ENCODE measurements at regions not wholly inside any gene's neighbourhood (a gene's known extent, or its start where the extent isn't known, plus 50 kb on each side); places are given as distances from the start of the nearest gene placed in this dataset.
"Not testable (repeated sequence)": the region's sequence is repeated elsewhere in the genome, so short reads cannot be mapped to it uniquely, and the experiment has no call there.

DNA sequence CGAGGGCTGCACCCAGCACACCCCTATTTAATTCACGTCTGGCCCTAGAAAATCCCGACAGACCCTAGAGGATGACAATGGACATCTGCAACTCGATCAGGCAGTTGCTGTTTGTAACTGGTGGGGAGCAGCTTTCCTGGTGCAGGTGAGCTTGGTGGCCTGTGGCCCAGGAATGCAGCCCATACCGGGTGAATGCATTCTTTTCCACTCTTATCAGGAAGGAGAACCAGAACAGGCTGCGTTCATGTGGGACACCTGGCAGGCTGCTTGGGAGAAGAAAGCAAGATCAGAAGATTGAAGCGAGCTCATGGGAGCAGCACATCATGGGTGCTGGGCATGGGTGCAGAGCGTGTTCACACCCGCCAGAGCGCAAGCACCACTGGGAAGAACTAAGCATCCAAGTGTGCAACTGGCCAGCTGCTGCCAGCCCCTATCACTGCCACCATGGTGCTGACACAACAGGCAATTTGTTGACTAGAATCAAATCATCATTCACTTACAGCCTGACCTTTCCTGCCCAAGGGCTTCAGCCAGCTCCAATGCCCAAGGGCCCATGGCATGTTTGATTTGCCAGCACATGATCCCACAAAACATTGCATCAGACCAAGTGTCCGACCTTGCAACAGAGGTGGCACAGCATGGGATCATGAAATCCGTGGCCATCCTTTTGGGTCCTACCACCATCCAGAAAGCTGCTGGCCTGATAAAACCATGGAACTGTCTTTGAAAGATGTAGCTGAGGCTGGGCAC lies 241.7 kb upstream of the ID2 start:
- no peak overlapping the region for H3K9ac ChIP-seq (ENCODE audit: low read depth in 1 of 3, low read length in 3 of 3)
- H3K27me3 ChIP-seq (ENCODE audit: control insufficient read depth in 3 of 3, insufficient read depth in 3 of 3, low read length in 3 of 3), result no peaks in the 10 kb centered on the region
- H3K36me3 ChIP-seq (ENCODE audit: control insufficient read depth in 3 of 3, insufficient read depth in 3 of 3, low read length in 3 of 3), result no peaks in the 10 kb centered on the region
- no peak overlapping the region for H3K27ac ChIP-seq (ENCODE audit: low read depth, low read length)
- no peak overlapping the region for H3K4me3 ChIP-seq (ENCODE audit: low read length in 3 of 3)
- peaks cover 0 to 12% (median 10%) of the 10 kb centered on the region in 3 donors for H3K4me1 ChIP-seq (ENCODE audit: control insufficient read depth in 3 of 3, insufficient read depth in 3 of 3, low read length in 3 of 3)
- no peaks in the 10 kb centered on the region for H3K9me3 ChIP-seq (ENCODE audit: control insufficient read depth in 3 of 3, low read length in 3 of 3)

GRCh38 chr2:8441371-8441770 lies 240.5 kb upstream of the ID2 start:
- Histone ChIP-seq H3K27ac (ENCODE audit: low read depth, low read length) (no peak overlapping the region), H3K4me1 (ENCODE audit: control insufficient read depth in 3 of 3, insufficient read depth in 3 of 3, low read length in 3 of 3) (peaks cover 0 to 12% (median 10%) of the 10 kb centered on the region in 3 donors), H3K4me3 (ENCODE audit: low read length in 3 of 3) (no peak overlapping the region), H3K27me3 (ENCODE audit: control insufficient read depth in 3 of 3, insufficient read depth in 3 of 3, low read length in 3 of 3) (no peaks in the 10 kb centered on the region), H3K36me3 (ENCODE audit: control insufficient read depth in 3 of 3, insufficient read depth in 3 of 3, low read length in 3 of 3) (no peaks in the 10 kb centered on the region), H3K9ac (ENCODE audit: low read depth in 1 of 3, low read length in 3 of 3) (no peak overlapping the region), H3K9me3 (ENCODE audit: control insufficient read depth in 3 of 3, low read length in 3 of 3) (no peaks in the 10 kb centered on the region)

DNA sequence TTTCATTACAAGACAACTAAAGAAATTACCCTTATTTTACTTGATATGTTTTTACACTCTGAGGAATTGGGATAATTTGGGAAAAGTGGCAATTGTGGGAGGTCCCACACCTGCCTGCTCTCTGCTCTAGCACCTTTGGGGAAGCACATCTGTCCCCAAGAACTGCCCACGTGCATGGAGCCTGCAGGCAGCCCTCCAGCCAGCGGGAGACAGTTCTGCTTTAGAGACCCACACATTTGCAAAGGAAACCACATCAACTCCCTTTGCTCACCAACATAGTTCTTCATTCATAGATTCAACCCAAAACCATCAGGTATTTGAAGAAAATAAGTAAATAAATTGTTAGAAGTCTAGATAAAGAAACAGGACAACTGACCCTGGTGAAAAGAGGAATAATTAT lies 239.9 kb upstream of the ID2 start:
- Histone ChIP-seq H3K4me3 (ENCODE audit: low read length in 3 of 3) (no peak overlapping the region), H3K36me3 (ENCODE audit: control insufficient read depth in 3 of 3, insufficient read depth in 3 of 3, low read length in 3 of 3) (no peaks in the 10 kb centered on the region), H3K27ac (ENCODE audit: low read depth, low read length) (no peak overlapping the region), H3K27me3 (ENCODE audit: control insufficient read depth in 3 of 3, insufficient read depth in 3 of 3, low read length in 3 of 3) (no peaks in the 10 kb centered on the region), H3K9me3 (ENCODE audit: control insufficient read depth in 3 of 3, low read length in 3 of 3) (no peaks in the 10 kb centered on the region), H3K4me1 (ENCODE audit: control insufficient read depth in 3 of 3, insufficient read depth in 3 of 3, low read length in 3 of 3) (peaks cover 0 to 12% (median 10%) of the 10 kb centered on the region in 3 donors), H3K9ac (ENCODE audit: low read depth in 1 of 3, low read length in 3 of 3) (no peak overlapping the region)

- Histone ChIP-seq H3K27ac (ENCODE audit: low read depth, low read length) (no peak overlapping the region), H3K4me1 (ENCODE audit: control insufficient read depth in 3 of 3, insufficient read depth in 3 of 3, low read length in 3 of 3) (peaks cover 0 to 9% (median 7%) of the 10 kb centered on the region in 3 donors), H3K9ac (ENCODE audit: low read depth in 1 of 3, low read length in 3 of 3) (no peak overlapping the region), H3K27me3 (ENCODE audit: control insufficient read depth in 3 of 3, insufficient read depth in 3 of 3, low read length in 3 of 3) (no peaks in the 10 kb centered on the region), H3K4me3 (ENCODE audit: low read length in 3 of 3) (no peak overlapping the region), H3K36me3 (ENCODE audit: control insufficient read depth in 3 of 3, insufficient read depth in 3 of 3, low read length in 3 of 3) (no peaks in the 10 kb centered on the region), H3K9me3 (ENCODE audit: control insufficient read depth in 3 of 3, low read length in 3 of 3) (no peaks in the 10 kb centered on the region)
Measured at GRCh38 chr2:8442833-8443486, 238.9 kb upstream of the ID2 start.

DNA sequence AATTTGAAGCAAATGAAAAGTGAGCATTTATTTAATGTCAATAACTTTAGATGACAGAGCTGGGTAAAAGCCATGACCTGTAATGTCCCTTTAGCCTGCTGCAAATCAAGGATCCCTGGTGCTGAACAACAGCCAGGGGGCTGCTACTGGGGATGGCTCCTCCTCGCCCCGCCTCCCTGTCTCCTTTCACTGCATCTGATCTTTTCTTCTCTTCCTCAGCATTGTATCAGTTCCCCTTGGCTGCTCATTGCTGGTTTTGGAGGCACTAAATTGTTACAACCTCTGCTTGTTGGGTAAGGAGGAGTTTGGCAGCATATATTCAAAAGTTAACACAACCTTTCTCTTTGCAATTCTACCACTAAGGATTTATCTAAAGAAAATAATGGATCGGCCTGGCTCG lies 236.3 kb upstream of the ID2 start:
- Histone ChIP-seq H3K9me3 (ENCODE audit: control insufficient read depth in 3 of 3, low read length in 3 of 3) (no peaks in the 10 kb centered on the region), H3K4me3 (ENCODE audit: low read length in 3 of 3) (no peak overlapping the region), H3K36me3 (ENCODE audit: control insufficient read depth in 3 of 3, insufficient read depth in 3 of 3, low read length in 3 of 3) (no peaks in the 10 kb centered on the region), H3K4me1 (ENCODE audit: control insufficient read depth in 3 of 3, insufficient read depth in 3 of 3, low read length in 3 of 3) (no peaks in the 10 kb centered on the region), H3K9ac (ENCODE audit: low read depth in 1 of 3, low read length in 3 of 3) (no peak overlapping the region), H3K27ac (ENCODE audit: low read depth, low read length) (no peak overlapping the region), H3K27me3 (ENCODE audit: control insufficient read depth in 3 of 3, insufficient read depth in 3 of 3, low read length in 3 of 3) (no peaks in the 10 kb centered on the region)

DNA sequence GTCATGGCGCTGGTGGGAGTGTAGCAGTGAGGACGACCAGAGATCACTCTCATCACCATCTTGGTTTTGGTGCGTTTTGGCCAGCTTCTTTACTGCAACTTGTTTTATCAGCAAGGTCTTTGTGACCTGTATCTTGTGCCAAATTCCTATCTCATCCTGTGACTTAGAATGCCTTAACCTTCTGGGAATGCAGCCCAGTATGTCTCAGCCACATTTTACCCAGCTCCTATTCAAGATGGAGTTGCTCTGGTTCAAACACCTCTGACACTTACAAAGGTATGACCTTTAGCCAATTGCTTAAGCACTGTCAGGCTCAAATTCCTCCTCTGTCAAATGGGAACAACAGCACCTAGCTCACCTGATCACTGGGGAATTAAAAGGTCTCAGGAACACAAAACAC lies 235.1 kb upstream of the ID2 start:
- H3K36me3 ChIP-seq (ENCODE audit: control insufficient read depth in 3 of 3, insufficient read depth in 3 of 3, low read length in 3 of 3); H3K4me1 ChIP-seq (ENCODE audit: control insufficient read depth in 3 of 3, insufficient read depth in 3 of 3, low read length in 3 of 3); H3K4me3 ChIP-seq (ENCODE audit: low read length in 3 of 3); H3K27ac ChIP-seq (ENCODE audit: low read depth, low read length); H3K9ac ChIP-seq (ENCODE audit: low read depth in 1 of 3, low read length in 3 of 3); H3K27me3 ChIP-seq (ENCODE audit: control insufficient read depth in 3 of 3, insufficient read depth in 3 of 3, low read length in 3 of 3); H3K9me3 ChIP-seq (ENCODE audit: control insufficient read depth in 3 of 3, low read length in 3 of 3): not testable (repeated sequence)

DNA sequence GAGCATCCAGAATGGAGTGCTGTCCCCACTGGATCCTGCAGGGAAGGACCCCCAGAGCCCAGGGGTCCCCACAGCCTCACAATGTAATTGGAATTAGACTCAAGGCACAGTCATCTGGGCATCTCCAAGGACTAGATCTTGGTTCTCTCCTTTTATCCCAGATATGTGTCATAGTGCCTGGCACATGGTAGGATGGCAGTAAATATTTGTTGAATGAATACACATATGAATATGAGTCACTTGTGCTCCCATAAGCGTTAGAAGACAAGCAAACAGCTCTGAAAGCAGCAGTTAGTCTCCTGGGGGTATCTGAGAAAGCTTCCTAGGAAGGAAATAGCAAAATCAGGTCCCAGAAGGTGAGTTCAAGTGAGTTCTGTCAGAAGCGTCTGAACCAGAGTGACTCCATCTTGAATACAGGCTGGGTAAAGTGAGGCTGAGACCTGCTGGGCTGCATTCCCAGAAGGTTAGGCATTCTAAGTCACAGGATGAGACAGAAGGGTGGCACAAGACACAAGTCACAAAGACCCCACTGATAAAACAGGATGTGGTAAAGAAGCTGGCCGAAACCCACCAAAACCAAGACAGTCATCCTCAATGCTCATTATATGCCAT lies 234.1 kb upstream of the ID2 start:
- H3K9ac ChIP-seq (ENCODE audit: low read depth in 1 of 3, low read length in 3 of 3), result no peak overlapping the region
- H3K27ac ChIP-seq (ENCODE audit: low read depth, low read length), result no peak overlapping the region
- no peaks in the 10 kb centered on the region for H3K4me1 ChIP-seq (ENCODE audit: control insufficient read depth in 3 of 3, insufficient read depth in 3 of 3, low read length in 3 of 3)
- H3K4me3 ChIP-seq (ENCODE audit: low read length in 3 of 3), result no peak overlapping the region
- H3K9me3 ChIP-seq (ENCODE audit: control insufficient read depth in 3 of 3, low read length in 3 of 3), result no peaks in the 10 kb centered on the region
- H3K36me3 ChIP-seq (ENCODE audit: control insufficient read depth in 3 of 3, insufficient read depth in 3 of 3, low read length in 3 of 3), result no peaks in the 10 kb centered on the region
- H3K27me3 ChIP-seq (ENCODE audit: control insufficient read depth in 3 of 3, insufficient read depth in 3 of 3, low read length in 3 of 3), result no peaks in the 10 kb centered on the region

DNA sequence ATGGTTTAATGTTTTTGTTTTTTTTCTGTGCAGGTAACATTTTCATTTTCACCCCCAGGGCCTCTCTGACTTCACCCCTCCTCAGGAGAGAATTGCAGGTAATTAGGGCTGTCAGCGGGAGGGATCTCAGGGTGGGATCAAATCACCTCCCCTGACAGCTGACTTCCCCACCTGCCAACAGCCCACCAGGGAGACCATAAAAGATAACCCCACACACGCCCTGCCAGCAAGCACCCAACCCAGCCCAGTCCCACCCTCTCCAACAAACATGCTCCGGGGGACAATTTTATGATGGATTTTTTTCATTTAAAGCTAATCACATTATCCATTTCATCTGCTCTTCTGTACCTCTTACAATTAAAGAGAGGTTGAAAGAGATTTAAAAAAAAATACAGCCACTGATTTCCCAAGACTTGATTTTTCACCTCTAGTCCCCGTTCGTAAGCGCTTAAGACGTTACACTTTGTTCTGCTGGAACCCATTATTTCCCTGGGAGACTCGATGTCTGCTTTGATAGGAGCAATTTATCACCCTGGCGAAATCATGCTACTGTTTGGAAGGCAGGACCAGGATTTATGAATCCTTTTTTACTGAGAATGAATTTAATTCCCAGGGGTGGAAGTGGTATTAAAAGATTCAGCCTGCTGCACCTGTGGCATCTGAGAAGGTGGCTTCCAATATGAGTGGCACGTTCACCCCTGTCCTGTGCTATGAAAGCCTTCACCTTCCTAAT lies 232.9 kb upstream of the ID2 start:
- H3K27ac ChIP-seq (ENCODE audit: low read depth, low read length), result no peak overlapping the region

GRCh38 chr2:8451273-8451672 lies 230.6 kb upstream of the ID2 start:
- Histone ChIP-seq H3K27ac (ENCODE audit: low read depth, low read length) (no peak overlapping the region), H3K27me3 (ENCODE audit: control insufficient read depth in 3 of 3, insufficient read depth in 3 of 3, low read length in 3 of 3) (peaks cover 0 to 5% (median 0%) of the 10 kb centered on the region in 3 donors), H3K9me3 (ENCODE audit: control insufficient read depth in 3 of 3, low read length in 3 of 3) (no peaks in the 10 kb centered on the region)

More for the DNA sequence above, 232.9 kb upstream of the ID2 start:
- Histone ChIP-seq H3K36me3 (ENCODE audit: control insufficient read depth in 3 of 3, insufficient read depth in 3 of 3, low read length in 3 of 3) (no peaks in the 10 kb centered on the region), H3K9ac (ENCODE audit: low read depth in 1 of 3, low read length in 3 of 3) (no peak overlapping the region), H3K27me3 (ENCODE audit: control insufficient read depth in 3 of 3, insufficient read depth in 3 of 3, low read length in 3 of 3) (no peaks in the 10 kb centered on the region), H3K4me3 (ENCODE audit: low read length in 3 of 3) (no peak overlapping the region), H3K9me3 (ENCODE audit: control insufficient read depth in 3 of 3, low read length in 3 of 3) (no peaks in the 10 kb centered on the region), H3K4me1 (ENCODE audit: control insufficient read depth in 3 of 3, insufficient read depth in 3 of 3, low read length in 3 of 3) (no peaks in the 10 kb centered on the region)

DNA sequence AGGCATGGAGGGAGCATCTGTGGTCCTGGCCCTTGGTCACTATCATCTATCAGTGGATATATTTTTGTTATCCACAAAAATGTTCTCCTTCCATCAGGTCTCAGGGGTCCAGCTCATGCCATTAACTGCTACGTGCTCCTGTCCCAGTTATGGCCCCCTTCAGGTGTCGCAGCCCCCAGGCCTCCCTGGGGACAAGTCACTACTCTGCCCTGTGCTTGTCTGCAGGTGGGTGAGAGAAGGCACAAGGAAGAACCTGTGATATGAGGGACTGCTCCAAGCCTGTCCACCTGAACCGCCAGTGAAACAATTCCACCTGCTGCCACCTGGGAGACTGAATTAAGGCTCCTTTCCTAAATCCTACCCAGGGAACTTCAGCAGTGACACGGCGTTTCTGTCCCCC lies 229.6 kb upstream of the ID2 start:
- Histone ChIP-seq H3K36me3 (ENCODE audit: control insufficient read depth in 3 of 3, insufficient read depth in 3 of 3, low read length in 3 of 3) (no peaks in the 10 kb centered on the region), H3K4me3 (ENCODE audit: low read length in 3 of 3) (no peak overlapping the region), H3K9ac (ENCODE audit: low read depth in 1 of 3, low read length in 3 of 3) (no peak overlapping the region), H3K27ac (ENCODE audit: low read depth, low read length) (no peak overlapping the region), H3K4me1 (ENCODE audit: control insufficient read depth in 3 of 3, insufficient read depth in 3 of 3, low read length in 3 of 3) (no peaks in the 10 kb centered on the region), H3K9me3 (ENCODE audit: control insufficient read depth in 3 of 3, low read length in 3 of 3) (no peaks in the 10 kb centered on the region), H3K27me3 (ENCODE audit: control insufficient read depth in 3 of 3, insufficient read depth in 3 of 3, low read length in 3 of 3) (peaks cover 4 to 12% (median 6%) of the 10 kb centered on the region in 3 donors)

More at GRCh38 chr2:8451273-8451672, 230.6 kb upstream of the ID2 start:
- Histone ChIP-seq H3K4me3 (ENCODE audit: low read length in 3 of 3) (no peak overlapping the region), H3K36me3 (ENCODE audit: control insufficient read depth in 3 of 3, insufficient read depth in 3 of 3, low read length in 3 of 3) (no peaks in the 10 kb centered on the region), H3K9ac (ENCODE audit: low read depth in 1 of 3, low read length in 3 of 3) (no peak overlapping the region), H3K4me1 (ENCODE audit: control insufficient read depth in 3 of 3, insufficient read depth in 3 of 3, low read length in 3 of 3) (no peaks in the 10 kb centered on the region)
